Gastrocnemius medialis (tissue), 4 donors: ENCODE measurements at regions not wholly inside any gene's neighbourhood (a gene's known extent, or its start where the extent isn't known, plus 50 kb on each side); places are given as distances from the start of the nearest gene placed in this dataset.

Experiments
- ATAC-seq, 2 donors: fragments of 150-250 bp; one replicate each; pipeline ENCODE4 v1.9.1; 2016
- DNase-seq, 2 donors: peaks; one replicate each; pipeline ENCODE4 v3.0.0-alpha.2; 2019
- H3K27ac ChIP-seq, 4 donors: fragments of 200-600 bp; sonication (generic); 1 replicate in 1 of 4; 2 replicates in 3 of 4; pipeline ENCODE4 v1.5.1; 2016 to 2018; ENCODE audit warnings: mild to moderate bottlenecking in 2 of 4, moderate library complexity in 1 of 4
- H3K27me3 ChIP-seq, 3 donors: fragments of 200-600 bp; sonication (generic) in 2 of 3; 1 replicate in 1 of 3; 2 replicates in 2 of 3; pipeline versions ENCODE4 v1.5.1 to v1.6.0; 2016 to 2019; ENCODE audit warnings: mild to moderate bottlenecking in 1 of 3, moderate library complexity in 1 of 3
- H3K36me3 ChIP-seq, 2 donors: fragments of 200-600 bp; sonication (generic) in 1 of 2; one replicate each; pipeline ENCODE4 v1.5.1; 2017 to 2018
- H3K4me1 ChIP-seq, 2 donors: fragments of 200-600 bp; sonication (generic) in 1 of 2; one replicate each; pipeline ENCODE4 v1.5.1; 2016 to 2017; ENCODE audit warnings: mild to moderate bottlenecking in 2 of 2
- H3K4me3 ChIP-seq, 4 donors: fragments of 200-600 bp; sonication (generic) in 3 of 4; 1 replicate in 1 of 4; 2 replicates in 3 of 4; pipeline ENCODE4 v1.5.1; 2016 to 2019; ENCODE audit warnings: mild to moderate bottlenecking in 2 of 4
- H3K9me3 ChIP-seq, 3 donors: fragments of 200-600 bp; sonication (generic) in 2 of 3; 1 replicate in 1 of 3; 2 replicates in 2 of 3; pipeline ENCODE4 v1.5.1; 2016 to 2019
- POLR2A ChIP-seq, 2 donors: fragments of 450-650 bp; IDR thresholded peaks; one replicate each; pipeline ENCODE4 v1.6.1; 2017; ENCODE audit warnings: antibody characterized with exemption in 2 of 2, mild to moderate bottlenecking in 2 of 2, moderate library complexity in 2 of 2
- in situ Hi-C, 4 donors: fragments of 200-750 bp; cut with MboI; loops; one replicate each; pipeline versions ENCODE4 v1.15.0 to v1.8.0; 2017; ENCODE audit warnings: low sequenced_read_pairs in 4 of 4
- intact Hi-C: fragments of 100-400 bp; cut with DNase I; formaldehyde crosslinking; loops from one replicate; pipeline ENCODE4 v1.15.1; 2023; ENCODE audit warnings: low total_unique reads
- TF ChIP-seq, protein P1 (sequence below), 5 experiments: fragments of 450-650 bp in 3 of 5; fragments of 200-600 bp in 2 of 5; sonication (generic) in 2 of 5; IDR thresholded peaks in 4 of 5; conservative IDR thresholded peaks in 1 of 5; 1 replicate in 4 of 5; 2 replicates in 1 of 5; pipeline ENCODE4 v1.5.1; 2016 to 2019; ENCODE audit warnings: antibody characterized with exemption in 5 of 5, mild to moderate bottlenecking in 3 of 5, moderate library complexity in 3 of 5

GRCh38 chr6:134532694-134533624 is 215.0 kb upstream of the SGK1 start:
- DNase-seq (no peak), ATAC-seq (no peak)
- intact Hi-C loops, result loop anchor here (5.0 kb wide), 2 partner anchors 181 to 356 kb away; no protein-coding TSS in a partner anchor
- Histone ChIP-seq H3K36me3 (no peaks in the 10 kb centered on the region), H3K27ac (no peak overlapping the region), H3K4me3 (no peak overlapping the region), H3K27me3 (no peaks in the 10 kb centered on the region), H3K4me1 (peaks cover 13 to 24% of the 10 kb centered on the region in 2 donors), H3K9me3 (no peaks in the 10 kb centered on the region)
- in situ Hi-C loops, result no loop called here
- TF ChIP-seq, protein P1, sequence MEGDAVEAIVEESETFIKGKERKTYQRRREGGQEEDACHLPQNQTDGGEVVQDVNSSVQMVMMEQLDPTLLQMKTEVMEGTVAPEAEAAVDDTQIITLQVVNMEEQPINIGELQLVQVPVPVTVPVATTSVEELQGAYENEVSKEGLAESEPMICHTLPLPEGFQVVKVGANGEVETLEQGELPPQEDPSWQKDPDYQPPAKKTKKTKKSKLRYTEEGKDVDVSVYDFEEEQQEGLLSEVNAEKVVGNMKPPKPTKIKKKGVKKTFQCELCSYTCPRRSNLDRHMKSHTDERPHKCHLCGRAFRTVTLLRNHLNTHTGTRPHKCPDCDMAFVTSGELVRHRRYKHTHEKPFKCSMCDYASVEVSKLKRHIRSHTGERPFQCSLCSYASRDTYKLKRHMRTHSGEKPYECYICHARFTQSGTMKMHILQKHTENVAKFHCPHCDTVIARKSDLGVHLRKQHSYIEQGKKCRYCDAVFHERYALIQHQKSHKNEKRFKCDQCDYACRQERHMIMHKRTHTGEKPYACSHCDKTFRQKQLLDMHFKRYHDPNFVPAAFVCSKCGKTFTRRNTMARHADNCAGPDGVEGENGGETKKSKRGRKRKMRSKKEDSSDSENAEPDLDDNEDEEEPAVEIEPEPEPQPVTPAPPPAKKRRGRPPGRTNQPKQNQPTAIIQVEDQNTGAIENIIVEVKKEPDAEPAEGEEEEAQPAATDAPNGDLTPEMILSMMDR (IDR thresholded peaks at IDR 0.05 in 4 of 5, conservative IDR thresholded peaks at IDR 0.05 in 1 of 5), result no peak
- no peak for TF ChIP-seq POLR2A (IDR thresholded peaks at IDR 0.05)

DNA sequence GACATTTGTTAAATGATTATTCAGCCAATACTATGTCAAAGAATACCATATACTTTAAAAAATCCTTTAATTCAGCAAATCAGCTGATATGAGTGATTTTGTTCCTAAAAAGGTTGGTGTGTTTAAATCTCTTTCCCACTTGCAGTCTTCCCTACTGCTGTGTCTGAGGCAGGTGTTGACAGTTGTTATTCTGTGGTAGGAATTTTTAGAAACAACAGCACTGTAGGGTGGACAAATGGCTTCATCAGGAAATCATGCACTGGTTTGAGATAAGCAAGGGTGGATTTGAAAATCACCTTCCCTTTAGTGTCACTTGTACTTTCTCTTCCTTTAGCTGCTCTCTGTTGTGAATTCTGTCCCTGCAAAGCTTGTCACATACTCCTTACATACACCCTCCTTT is 213.7 kb upstream of the SGK1 start:
- no peak for TF ChIP-seq POLR2A (IDR thresholded peaks at IDR 0.05)
- TF ChIP-seq, protein P1 (IDR thresholded peaks at IDR 0.05 in 4 of 5, conservative IDR thresholded peaks at IDR 0.05 in 1 of 5), result no peak
- H3K27me3 ChIP-seq, result no peaks in the 10 kb centered on the region
- no peaks in the 10 kb centered on the region for H3K36me3 ChIP-seq
- ATAC-seq (no peak), DNase-seq (no peak)
- H3K4me1 ChIP-seq, result peaks cover 13 to 24% of the 10 kb centered on the region in 2 donors
- H3K27ac ChIP-seq, result no peak overlapping the region
- H3K9me3 ChIP-seq, result no peaks in the 10 kb centered on the region
- intact Hi-C loops, result loop anchor here (5.0 kb wide), 2 partner anchors 179 to 354 kb away; no protein-coding TSS in a partner anchor
- in situ Hi-C loops, result no loop called here
- no peak overlapping the region for H3K4me3 ChIP-seq

DNA sequence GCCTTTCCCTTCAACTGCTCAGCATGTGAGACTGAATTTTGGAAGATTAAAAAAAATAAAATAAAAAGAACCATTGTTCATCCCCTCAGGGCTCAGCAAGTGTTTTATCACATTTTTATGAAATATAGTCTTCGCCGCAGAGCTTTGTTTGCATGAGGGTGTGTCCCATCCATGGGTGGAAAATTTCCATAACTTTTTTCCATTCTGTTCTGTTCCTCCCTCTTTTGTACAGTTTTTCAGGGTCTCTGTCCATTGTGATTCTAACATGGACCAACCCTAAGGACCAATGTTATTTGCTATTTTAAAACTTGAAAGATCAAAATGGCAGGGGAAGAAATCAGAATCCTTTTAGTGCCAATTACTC is 213.3 kb upstream of the SGK1 start:
- in situ Hi-C loops (no loop called here), intact Hi-C loops (loop anchor here (5.0 kb wide), 2 partner anchors 179 to 354 kb away; no protein-coding TSS in a partner anchor)
- no peaks in the 10 kb centered on the region for H3K36me3 ChIP-seq
- H3K4me3 ChIP-seq, result no peak overlapping the region
- ATAC-seq, result no peak
- no peaks in the 10 kb centered on the region for H3K27me3 ChIP-seq
- DNase-seq, result no peak
- H3K9me3 ChIP-seq, result no peaks in the 10 kb centered on the region
- TF ChIP-seq, protein P1 (IDR thresholded peaks at IDR 0.05 in 4 of 5, conservative IDR thresholded peaks at IDR 0.05 in 1 of 5), result no peak
- no peak for TF ChIP-seq POLR2A (IDR thresholded peaks at IDR 0.05)
- peaks cover 13 to 24% of the 10 kb centered on the region in 2 donors for H3K4me1 ChIP-seq
- no peak overlapping the region for H3K27ac ChIP-seq

- Histone ChIP-seq H3K27ac (no peak overlapping the region), H3K27me3 (no peaks in the 10 kb centered on the region), H3K36me3 (no peaks in the 10 kb centered on the region), H3K4me1 (peaks cover 13 to 24% of the 10 kb centered on the region in 2 donors), H3K4me3 (no peak overlapping the region), H3K9me3 (no peaks in the 10 kb centered on the region)
- in situ Hi-C loops (no loop called here), intact Hi-C loops (loop anchor here (5.0 kb wide), 2 partner anchors 178 to 353 kb away; no protein-coding TSS in a partner anchor)
- ATAC-seq, result no peak
- TF ChIP-seq POLR2A (IDR thresholded peaks at IDR 0.05), result no peak
- TF ChIP-seq, protein P1 (IDR thresholded peaks at IDR 0.05 in 4 of 5, conservative IDR thresholded peaks at IDR 0.05 in 1 of 5), result no peak
- no peak for DNase-seq
Observed at GRCh38 chr6:134529921-134530320, 212.0 kb upstream of the SGK1 start.
